H9 (cell line): ENCODE measurements at regions not wholly inside any gene's neighbourhood (a gene's known extent, or its start where the extent isn't known, plus 50 kb on each side); places are given as distances from the start of the nearest gene placed in this dataset.

Source experiments
- DNase-seq: peaks from one replicate; pipeline ENCODE4 v3.0.0-alpha.2; 2017
- H2AFZ ChIP-seq: one replicate; pipeline ENCODE4 v1.6.1; 2013; ENCODE audit warnings: mild to moderate bottlenecking, low read length, control low read depth, moderate library complexity
- H2AK5ac ChIP-seq: 2 replicates; pipeline ENCODE4 v1.6.1; 2013; ENCODE audit warnings: low read length, control low read depth, mixed read lengths; ENCODE audit not compliant: insufficient read length
- H2BK120ac ChIP-seq: one replicate; pipeline ENCODE4 v1.6.1; 2013; ENCODE audit warnings: low read depth, mild to moderate bottlenecking, low read length, control low read depth, inconsistent platforms; ENCODE audit not compliant: poor library complexity, severe bottlenecking
- H2BK12ac ChIP-seq: 2 replicates; pipeline ENCODE4 v1.6.1; 2013; ENCODE audit warnings: low read length, control low read depth, mixed read lengths, low read depth; ENCODE audit not compliant: insufficient read length
- H2BK15ac ChIP-seq: 2 replicates; pipeline ENCODE4 v1.6.1; 2013; ENCODE audit warnings: low read depth, low read length, control low read depth
- H2BK20ac ChIP-seq: one replicate; pipeline ENCODE4 v1.6.1; 2013; ENCODE audit warnings: low read depth, mild to moderate bottlenecking, low read length, control low read depth, inconsistent platforms; ENCODE audit not compliant: poor library complexity, severe bottlenecking
- H2BK5ac ChIP-seq: 2 replicates; pipeline ENCODE4 v1.6.1; 2013; ENCODE audit warnings: low read length, control low read depth, mixed read lengths; ENCODE audit not compliant: insufficient read length
- H3K14ac ChIP-seq: 2 replicates; pipeline ENCODE4 v1.6.1; 2013; ENCODE audit warnings: low read length, control low read depth; ENCODE audit not compliant: insufficient read depth
- H3K18ac ChIP-seq: 2 replicates; pipeline ENCODE4 v1.6.1; 2013; ENCODE audit warnings: low read depth, mild to moderate bottlenecking, mixed read lengths, low read length, control low read depth; ENCODE audit not compliant: insufficient read length
- H3K23ac ChIP-seq: 2 replicates; pipeline ENCODE4 v1.6.1; 2013; ENCODE audit warnings: low read length, control low read depth, mixed read lengths, low read depth; ENCODE audit not compliant: insufficient read length
- H3K23me2 ChIP-seq: 2 replicates; pipeline ENCODE4 v1.6.1; 2013; ENCODE audit warnings: low read depth, mild to moderate bottlenecking, mixed read lengths, low read length, control low read depth; ENCODE audit not compliant: insufficient read length, poor library complexity, severe bottlenecking
- H3K27ac ChIP-seq: 2 replicates; pipeline ENCODE4 v1.5.1; 2013; ENCODE audit warnings: low read length, control low read depth, mixed read lengths, low read depth; ENCODE audit not compliant: insufficient read length
- H3K27me3 ChIP-seq: 2 replicates; pipeline ENCODE4 v1.6.1; 2013; ENCODE audit warnings: low read length, control low read depth, inconsistent platforms; ENCODE audit not compliant: insufficient read depth
- H3K4ac ChIP-seq: 2 replicates; pipeline ENCODE4 v1.6.1; 2013; ENCODE audit warnings: low read depth, mild to moderate bottlenecking, control low read depth, inconsistent platforms, low read length, moderate library complexity
- H3K4me1 ChIP-seq: 2 replicates; pipeline ENCODE4 v1.6.1; 2013; ENCODE audit warnings: low read length, control low read depth, inconsistent platforms; ENCODE audit not compliant: insufficient read depth
- H3K4me2 ChIP-seq: 2 replicates; pipeline ENCODE4 v1.6.1; 2013; ENCODE audit warnings: low read length, control low read depth, mixed read lengths; ENCODE audit not compliant: insufficient read length, insufficient read depth
- H3K56ac ChIP-seq: 2 replicates; pipeline ENCODE4 v1.6.1; 2013; ENCODE audit warnings: low read depth, mild to moderate bottlenecking, mixed read lengths, low read length, control low read depth; ENCODE audit not compliant: insufficient read length
- H3K79me1 ChIP-seq: 2 replicates; pipeline ENCODE4 v1.6.1; 2013; ENCODE audit warnings: low read depth, mild to moderate bottlenecking, moderate library complexity, low read length, control low read depth, inconsistent platforms; ENCODE audit not compliant: insufficient read depth, poor library complexity, severe bottlenecking
- H3K79me2 ChIP-seq: 2 replicates; pipeline ENCODE4 v1.6.1; 2013; ENCODE audit warnings: low read length, control low read depth, inconsistent platforms; ENCODE audit not compliant: insufficient read depth
- H3K9ac ChIP-seq: 2 replicates; pipeline ENCODE4 v1.6.1; 2013; ENCODE audit warnings: low read length, control low read depth, mixed read lengths; ENCODE audit not compliant: insufficient read length; ENCODE audit errors: extremely low read depth
- H3K9me3 ChIP-seq: one replicate; pipeline ENCODE4 v1.6.1; 2013; ENCODE audit warnings: low read depth, low read length, inconsistent platforms; ENCODE audit not compliant: control insufficient read depth
- H3T11ph ChIP-seq: one replicate; pipeline ENCODE4 v1.6.1; 2013; ENCODE audit warnings: mild to moderate bottlenecking, low read length, control low read depth, inconsistent platforms
- H4K20me1 ChIP-seq: one replicate; pipeline ENCODE4 v1.6.1; 2013; ENCODE audit not compliant: control insufficient read depth, insufficient read length, insufficient read depth
- H4K5ac ChIP-seq: 2 replicates; pipeline ENCODE4 v1.6.1; 2013; ENCODE audit warnings: low read depth, mild to moderate bottlenecking, mixed read lengths, low read length, control low read depth; ENCODE audit not compliant: insufficient read length
- H4K8ac ChIP-seq: replicated peaks from 2 replicates; pipeline ENCODE4 v1.6.1; 2013; ENCODE audit warnings: low read length, control low read depth, mixed read lengths, low read depth; ENCODE audit not compliant: insufficient read length
- H4K91ac ChIP-seq: 2 replicates; pipeline ENCODE4 v1.6.1; 2013; ENCODE audit warnings: low read depth, mild to moderate bottlenecking, moderate library complexity, mixed read lengths, low read length, control low read depth; ENCODE audit not compliant: insufficient read length
- H3K27ac Mint-ChIP-seq, 3 experiments: 2 replicates in 2 of 3; 3 replicates in 1 of 3; pipeline ENCODE4 v1.8.0; 2020 to 2021; ENCODE audit warnings: mixed read lengths in 3 of 3, mild to moderate bottlenecking in 1 of 3, moderate library complexity in 1 of 3
- H3K27me3 Mint-ChIP-seq: 2 replicates; pipeline ENCODE4 v1.8.0; 2021; ENCODE audit warnings: low read depth, mild to moderate bottlenecking, moderate library complexity, mixed read lengths
- H3K36me3 Mint-ChIP-seq, 3 experiments: 2 replicates in 2 of 3; 3 replicates in 1 of 3; pipeline ENCODE4 v1.8.0; 2020 to 2021; ENCODE audit warnings: low read depth in 3 of 3, mixed read lengths in 3 of 3; ENCODE audit not compliant: insufficient read depth in 1 of 3
- H3K4me1 Mint-ChIP-seq, 2 experiments: 2 replicates each; pipeline ENCODE4 v1.8.0; 2020; ENCODE audit warnings: mixed read lengths in 2 of 2
- H3K4me3 Mint-ChIP-seq, 2 experiments: 2 replicates in 1 of 2; 3 replicates in 1 of 2; pipeline ENCODE4 v1.8.0; 2020 to 2021; ENCODE audit warnings: mild to moderate bottlenecking in 2 of 2, mixed read lengths in 2 of 2, moderate library complexity in 1 of 2
- H3K9me3 Mint-ChIP-seq, 2 experiments: 2 replicates in 1 of 2; 3 replicates in 1 of 2; pipeline ENCODE4 v1.8.0; 2020; ENCODE audit warnings: mild to moderate bottlenecking in 2 of 2, mixed read lengths in 2 of 2, moderate library complexity in 1 of 2
- WGBS: extraction: QIAGEN DNeasy Blood & Tissue Kit; methylation state at CpG from one replicate; pipeline ENCODE4 v1.1.7; 2013; ENCODE audit warnings: missing lambda C conversion rate, low lambda C conversion rate, mixed read lengths; ENCODE audit not compliant: insufficient read length; ENCODE audit errors: extremely low coverage; 5-methylcytosine and 5-hydroxymethylcytosine counted together
- TF ChIP-seq, protein P1 (sequence below): fragments of 200-600 bp; sonication (generic); conservative IDR thresholded peaks from 3 replicates; pipeline ENCODE4 v1.8.0; 2021; ENCODE audit warnings: antibody characterized with exemption, mild to moderate bottlenecking

DNA sequence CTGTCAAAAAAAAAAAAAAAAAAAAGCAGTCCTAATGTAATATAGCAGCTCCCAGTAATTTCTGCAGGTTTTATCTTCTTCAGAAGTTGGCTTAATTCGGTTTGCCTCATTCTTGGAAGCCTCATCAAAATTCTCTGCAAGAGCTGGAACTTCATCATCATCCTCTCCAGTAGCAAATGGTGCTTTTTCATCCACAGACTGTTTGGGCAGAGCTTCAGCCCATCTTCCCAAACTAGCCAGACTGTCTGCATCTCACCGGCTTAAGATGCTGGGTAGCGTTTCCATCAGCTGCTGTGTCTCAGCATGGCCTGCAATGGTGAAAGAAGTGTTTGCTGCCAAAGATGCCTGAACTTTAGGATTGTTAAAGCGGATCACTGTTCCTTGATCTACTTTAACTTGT lies 112.6 kb downstream of the AIPL1 start:
- no peak overlapping the region for H2BK12ac ChIP-seq
- no peak overlapping the region for H2BK20ac ChIP-seq
- no peak overlapping the region for H3K4ac ChIP-seq
- no peak overlapping the region for H3K27ac Mint-ChIP-seq
- no peak overlapping the region for H4K8ac ChIP-seq
- H3K14ac ChIP-seq, result no peak overlapping the region
- no peak overlapping the region for H3K27ac ChIP-seq
- peaks cover 16% of the 10 kb centered on the region for H3K27me3 Mint-ChIP-seq
- no peak overlapping the region for H3K4me2 ChIP-seq
- H3K9me3 ChIP-seq, result no peaks in the 10 kb centered on the region
- no CpG with 5 or more reads among the region's 4 CpGs for WGBS
- H4K5ac ChIP-seq, result no peak overlapping the region
- no peaks in the 10 kb centered on the region for H3K79me2 ChIP-seq
- H3K56ac ChIP-seq, result no peak overlapping the region
- no peak overlapping the region for H3T11ph ChIP-seq
- H4K91ac ChIP-seq, result no peak overlapping the region
- no peak overlapping the region for H3K18ac ChIP-seq
- H3K36me3 Mint-ChIP-seq, result no peaks in the 10 kb centered on the region
- no peak overlapping the region for H2AFZ ChIP-seq
- H3K4me3 Mint-ChIP-seq, result no peak overlapping the region
- H2BK120ac ChIP-seq, result no peak overlapping the region
- no peak overlapping the region for H2AK5ac ChIP-seq
- no peaks in the 10 kb centered on the region for H3K4me1 ChIP-seq
- TF ChIP-seq, protein P1, sequence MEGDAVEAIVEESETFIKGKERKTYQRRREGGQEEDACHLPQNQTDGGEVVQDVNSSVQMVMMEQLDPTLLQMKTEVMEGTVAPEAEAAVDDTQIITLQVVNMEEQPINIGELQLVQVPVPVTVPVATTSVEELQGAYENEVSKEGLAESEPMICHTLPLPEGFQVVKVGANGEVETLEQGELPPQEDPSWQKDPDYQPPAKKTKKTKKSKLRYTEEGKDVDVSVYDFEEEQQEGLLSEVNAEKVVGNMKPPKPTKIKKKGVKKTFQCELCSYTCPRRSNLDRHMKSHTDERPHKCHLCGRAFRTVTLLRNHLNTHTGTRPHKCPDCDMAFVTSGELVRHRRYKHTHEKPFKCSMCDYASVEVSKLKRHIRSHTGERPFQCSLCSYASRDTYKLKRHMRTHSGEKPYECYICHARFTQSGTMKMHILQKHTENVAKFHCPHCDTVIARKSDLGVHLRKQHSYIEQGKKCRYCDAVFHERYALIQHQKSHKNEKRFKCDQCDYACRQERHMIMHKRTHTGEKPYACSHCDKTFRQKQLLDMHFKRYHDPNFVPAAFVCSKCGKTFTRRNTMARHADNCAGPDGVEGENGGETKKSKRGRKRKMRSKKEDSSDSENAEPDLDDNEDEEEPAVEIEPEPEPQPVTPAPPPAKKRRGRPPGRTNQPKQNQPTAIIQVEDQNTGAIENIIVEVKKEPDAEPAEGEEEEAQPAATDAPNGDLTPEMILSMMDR, result no peak
- peaks cover 2 to 10% of the 10 kb centered on the region in 2 experiments; a peak in 3 of 4 replicates for H3K4me1 Mint-ChIP-seq
- H3K9ac ChIP-seq, result no peak overlapping the region
- H3K23ac ChIP-seq, result no peak overlapping the region
- no peaks in the 10 kb centered on the region; a peak in 2 of 5 replicates for H3K9me3 Mint-ChIP-seq
- no peak for DNase-seq
- H3K23me2 ChIP-seq, result no peaks in the 10 kb centered on the region
- H4K20me1 ChIP-seq, result no peaks in the 10 kb centered on the region
- H3K79me1 ChIP-seq, result no peaks in the 10 kb centered on the region
- no peaks in the 10 kb centered on the region for H3K27me3 ChIP-seq
- no peak overlapping the region for H2BK5ac ChIP-seq
- H2BK15ac ChIP-seq, result no peak overlapping the region
